ENCODE measurements at regions not wholly inside any gene's neighbourhood (a gene's known extent, or its start where the extent isn't known, plus 50 kb on each side); places are given as distances from the start of the nearest gene placed in this dataset.

DNA sequence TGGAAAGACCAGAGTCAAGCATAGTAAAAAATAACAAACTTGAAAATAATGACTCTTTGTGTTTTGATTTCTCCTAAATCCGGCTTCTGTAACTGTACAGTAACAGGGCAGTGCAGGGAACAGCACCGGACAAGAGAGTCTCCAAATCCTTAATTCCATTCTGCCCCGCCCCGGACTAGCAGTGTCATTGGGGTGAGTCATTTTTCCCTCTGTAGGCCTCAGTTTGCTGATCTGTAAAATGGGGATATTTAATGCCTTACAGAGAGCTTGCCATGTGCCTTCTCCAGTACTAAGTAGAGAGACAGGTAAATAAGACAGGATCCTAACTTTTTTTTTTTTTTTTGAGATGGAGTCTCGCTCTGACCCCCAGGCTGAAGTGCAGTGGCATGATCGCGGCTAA is 83.6 kb upstream of the TBC1D3K start:
- Mint-ChIP-seq H3K36me3 (ENCODE audit: low read depth) (no peaks in the 10 kb centered on the region), H3K4me1 (peaks cover 3% of the 10 kb centered on the region), H3K4me3 (no peak overlapping the region), H3K27ac (no peak overlapping the region), H3K27me3 (peaks cover 12% of the 10 kb centered on the region), H3K9me3 (ENCODE audit: low read depth) (no peaks in the 10 kb centered on the region)
- DNase-seq: no peak
- intact Hi-C loops (cut with DNase I, micrococcal nuclease): no loop called here
- ChIA-PET CTCF (interaction anchor here (1.1 to 2.1 kb wide), 2 partner anchors 10 to 13 kb away, joined by 3 to 6 read pairs; no protein-coding TSS in a partner anchor), POLR2A (no interaction called here)
- no peak for ATAC-seq

DNA sequence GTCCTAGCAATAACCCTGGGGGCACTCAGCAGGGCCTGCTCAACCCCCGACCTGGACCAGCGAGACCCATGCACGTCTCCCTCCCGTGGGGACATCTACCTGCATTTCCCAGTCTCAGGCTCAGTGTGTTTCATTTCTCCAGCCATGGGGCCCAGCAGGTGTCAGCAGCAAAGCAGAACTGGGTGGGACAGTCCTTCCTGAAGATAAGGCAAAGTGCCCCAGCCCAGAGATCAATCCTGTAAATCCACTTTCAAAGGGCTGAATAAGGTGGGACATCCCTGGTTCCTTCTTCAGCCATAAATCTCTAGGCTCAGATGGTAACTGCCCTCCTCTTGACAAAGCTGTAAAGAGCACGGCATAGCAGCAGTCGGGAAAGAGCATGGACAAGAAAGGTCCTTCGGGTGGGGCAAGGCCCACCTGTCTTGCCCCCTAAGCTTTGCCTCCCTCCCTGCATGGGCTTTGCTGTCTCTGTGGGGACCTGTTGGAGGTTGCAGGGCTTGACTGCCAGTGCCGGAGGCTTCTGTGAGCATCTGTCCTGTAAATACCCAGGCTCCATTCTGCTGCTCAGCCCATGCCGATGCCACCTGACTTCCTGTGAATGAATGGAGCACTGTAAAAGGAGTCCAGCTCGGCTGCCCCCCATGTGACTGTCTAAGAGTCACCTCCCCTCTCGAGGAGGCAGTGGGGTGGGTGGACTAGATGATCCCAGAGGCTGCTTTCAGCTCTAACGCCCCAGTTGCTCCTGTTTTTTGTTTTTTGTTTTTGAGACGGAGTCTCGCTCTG is 84.8 kb upstream of the TBC1D3K start:
- Mint-ChIP-seq H3K36me3 (ENCODE audit: low read depth) (no peaks in the 10 kb centered on the region), H3K27me3 (peaks cover 10% of the 10 kb centered on the region), H3K27ac (no peak overlapping the region), H3K4me3 (no peak overlapping the region), H3K9me3 (ENCODE audit: low read depth) (no peaks in the 10 kb centered on the region), H3K4me1 (peaks cover under 1% of the 10 kb centered on the region)
- CTCF ChIA-PET: interaction anchor here (0.6 to 2.1 kb wide), 2 partner anchors 9 to 19 kb away, joined by 6 read pairs; no protein-coding TSS in a partner anchor
- DNase-seq: no peak
- POLR2A ChIA-PET: no interaction called here
- no peak for ATAC-seq
- intact Hi-C loops (cut with DNase I, micrococcal nuclease): no loop called here

DNA sequence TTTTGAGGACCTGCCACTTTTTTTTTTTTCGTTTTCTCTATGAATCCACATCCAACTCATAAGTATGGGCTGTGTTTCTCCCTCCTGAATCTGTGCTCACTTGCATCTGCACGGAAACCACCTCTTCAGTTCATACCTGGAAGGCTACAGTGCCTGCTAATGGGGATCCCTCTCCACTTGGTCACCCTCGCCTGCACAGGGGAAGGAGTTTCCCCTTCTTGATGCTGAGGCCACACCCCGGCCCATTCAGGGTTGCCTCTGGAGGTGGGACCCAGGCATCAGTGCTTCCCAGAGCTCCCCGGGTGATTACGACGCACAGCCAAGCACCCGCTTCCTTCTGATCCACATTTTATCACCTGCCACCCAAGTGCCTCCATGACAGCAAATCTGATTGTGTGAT is 85.9 kb upstream of the TBC1D3K start:
- H3K9me3 Mint-ChIP-seq (ENCODE audit: low read depth): no peaks in the 10 kb centered on the region
- CTCF ChIA-PET: interaction anchor here (0.6 kb wide), 1 partner anchor 18 kb away, joined by 6 read pairs; no protein-coding TSS in a partner anchor
- H3K27ac Mint-ChIP-seq: no peak overlapping the region
- intact Hi-C loops (cut with DNase I, micrococcal nuclease): no loop called here
- no peaks in the 10 kb centered on the region for H3K36me3 Mint-ChIP-seq (ENCODE audit: low read depth)
- peaks cover 4% of the 10 kb centered on the region for H3K4me1 Mint-ChIP-seq
- POLR2A ChIA-PET: no interaction called here
- no peak overlapping the region for H3K4me3 Mint-ChIP-seq
- no peak for ATAC-seq
- H3K27me3 Mint-ChIP-seq: peaks cover 10% of the 10 kb centered on the region
- DNase-seq: no peak

DNA sequence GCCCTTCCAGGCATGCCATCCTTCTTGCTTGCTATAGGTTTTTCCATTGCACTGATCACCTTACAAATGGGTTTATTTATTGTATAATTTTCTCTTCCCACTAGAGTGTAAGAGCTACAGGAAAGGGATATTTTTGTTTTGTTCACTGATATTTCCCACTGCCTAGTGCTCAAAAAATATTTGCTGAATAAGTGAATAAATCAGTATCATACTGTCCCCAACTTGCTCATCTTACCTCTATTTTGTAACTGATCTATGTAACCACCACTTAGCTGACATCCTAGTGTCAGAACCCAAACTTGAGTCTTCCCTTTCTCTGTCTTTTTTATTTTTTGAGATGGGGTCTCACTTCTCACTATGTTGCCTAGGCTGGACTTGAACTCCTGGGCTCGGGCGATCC is 87.6 kb upstream of the TBC1D3K start:
- ChIA-PET CTCF (no interaction called here), POLR2A (no interaction called here)
- intact Hi-C loops (cut with DNase I, micrococcal nuclease): no loop called here
- H3K36me3 Mint-ChIP-seq (ENCODE audit: low read depth): no peaks in the 10 kb centered on the region
- no peak overlapping the region for H3K4me3 Mint-ChIP-seq
- H3K27ac Mint-ChIP-seq: no peak overlapping the region
- peaks cover 8% of the 10 kb centered on the region for H3K4me1 Mint-ChIP-seq
- no peak for DNase-seq
- ATAC-seq: no peak
- H3K27me3 Mint-ChIP-seq: peaks cover 8% of the 10 kb centered on the region
- H3K9me3 Mint-ChIP-seq (ENCODE audit: low read depth): no peaks in the 10 kb centered on the region

DNA sequence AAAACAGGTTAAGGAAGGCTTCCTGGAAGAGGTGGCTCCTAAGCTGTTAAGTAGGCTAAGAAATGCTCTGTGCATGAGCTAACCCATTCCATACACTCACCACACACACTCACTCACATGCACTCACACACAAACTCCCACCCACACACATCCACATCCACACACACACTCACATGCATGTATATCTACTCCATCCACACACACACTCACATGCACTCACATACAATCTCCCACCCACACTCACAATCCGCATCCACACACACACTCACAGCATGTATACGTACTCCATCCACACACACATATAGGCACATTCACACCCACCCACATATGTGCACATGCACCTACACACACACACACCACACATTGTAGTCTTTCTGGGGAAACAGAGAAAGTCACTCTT is 89.3 kb upstream of the HNF1B start:
- no peaks in the 10 kb centered on the region for H3K9me3 Mint-ChIP-seq (ENCODE audit: low read depth)
- ATAC-seq (no peak), DNase-seq (no peak)
- peaks cover 12% of the 10 kb centered on the region for H3K27me3 Mint-ChIP-seq
- H3K4me1 Mint-ChIP-seq: peaks cover 8% of the 10 kb centered on the region
- no peak overlapping the region for H3K4me3 Mint-ChIP-seq
- intact Hi-C loops (cut with DNase I, micrococcal nuclease): no loop called here
- POLR2A ChIA-PET: no interaction called here
- CTCF ChIA-PET: interaction anchor here (0.6 kb wide), 2 partner anchors 8 to 520 kb away, joined by 3 read pairs; no protein-coding TSS in a partner anchor
- H3K27ac Mint-ChIP-seq: no peak overlapping the region
- no peaks in the 10 kb centered on the region for H3K36me3 Mint-ChIP-seq (ENCODE audit: low read depth)

DNA sequence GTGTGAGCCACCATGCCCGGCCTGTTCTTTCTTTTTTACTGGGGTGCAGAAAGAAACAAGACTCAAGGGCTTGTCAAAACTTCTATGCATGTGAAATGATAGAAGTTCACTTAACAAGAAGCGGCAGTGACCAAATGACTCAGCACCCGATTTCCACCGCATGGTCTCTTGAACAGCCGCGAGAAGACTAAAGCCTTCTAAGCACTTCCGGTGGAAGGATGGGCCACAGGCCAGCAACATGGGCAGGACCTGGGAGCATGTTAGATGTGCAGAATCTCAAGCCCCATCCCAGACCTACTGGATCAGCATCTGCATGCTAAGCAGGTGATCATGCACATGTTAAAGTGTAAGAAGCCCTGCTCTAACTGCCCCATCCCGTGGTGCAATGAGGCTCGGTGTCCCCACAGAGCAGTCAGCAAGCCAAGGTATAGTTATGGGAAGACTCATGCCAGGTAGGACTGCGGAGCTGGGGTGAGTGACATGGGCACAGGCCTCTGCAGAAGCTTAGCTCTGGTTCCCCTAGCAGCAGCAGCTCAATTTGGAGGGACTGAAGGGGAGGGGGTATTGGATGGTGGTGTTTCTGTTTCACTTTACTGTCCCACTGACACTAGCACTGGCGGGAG is 88.5 kb upstream of the HNF1B start:
- Mint-ChIP-seq H3K27ac (no peak overlapping the region), H3K27me3 (peaks cover 13% of the 10 kb centered on the region), H3K9me3 (ENCODE audit: low read depth) (no peaks in the 10 kb centered on the region), H3K4me1 (peaks cover 15% of the 10 kb centered on the region), H3K4me3 (no peak overlapping the region), H3K36me3 (ENCODE audit: low read depth) (no peaks in the 10 kb centered on the region)
- ATAC-seq (peak; percentile 82), DNase-seq (peak; percentile 69)
- intact Hi-C loops (cut with DNase I, micrococcal nuclease): no loop called here
- ChIA-PET CTCF (interaction anchor here (0.6 kb wide), 2 partner anchors 9 to 521 kb away, joined by 3 read pairs; no protein-coding TSS in a partner anchor), POLR2A (no interaction called here)

DNA sequence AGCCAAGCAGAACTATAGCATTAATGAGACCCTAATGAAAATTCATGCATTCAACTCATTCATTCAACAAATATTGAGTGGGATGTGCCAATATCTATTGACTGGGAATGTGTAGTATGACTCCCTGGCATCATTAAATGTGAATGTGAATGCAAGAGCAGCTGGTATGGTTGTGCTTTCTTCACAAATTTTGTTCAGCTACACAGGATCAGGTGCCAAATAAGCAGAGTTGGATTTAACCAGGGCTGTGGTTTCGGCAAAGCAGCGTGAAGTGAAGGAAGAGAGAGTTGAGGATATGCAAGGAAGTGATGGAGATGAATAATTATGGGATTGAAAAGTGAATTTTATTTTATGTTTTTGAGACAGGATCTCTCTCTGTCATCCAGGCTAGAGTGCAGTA is 87.1 kb upstream of the HNF1B start:
- H3K27ac Mint-ChIP-seq: no peak overlapping the region
- ChIA-PET CTCF (interaction anchor here (0.7 kb wide), 1 partner anchor 1522 kb away, joined by 3 read pairs; no protein-coding TSS in a partner anchor), POLR2A (no interaction called here)
- DNase-seq (no peak), ATAC-seq (no peak)
- H3K4me1 Mint-ChIP-seq: peaks cover 20% of the 10 kb centered on the region
- H3K27me3 Mint-ChIP-seq: peaks cover 17% of the 10 kb centered on the region
- H3K4me3 Mint-ChIP-seq: no peak overlapping the region
- intact Hi-C loops (cut with DNase I, micrococcal nuclease): no loop called here
- no peaks in the 10 kb centered on the region for H3K9me3 Mint-ChIP-seq (ENCODE audit: low read depth)
- no peaks in the 10 kb centered on the region for H3K36me3 Mint-ChIP-seq (ENCODE audit: low read depth)

DNA sequence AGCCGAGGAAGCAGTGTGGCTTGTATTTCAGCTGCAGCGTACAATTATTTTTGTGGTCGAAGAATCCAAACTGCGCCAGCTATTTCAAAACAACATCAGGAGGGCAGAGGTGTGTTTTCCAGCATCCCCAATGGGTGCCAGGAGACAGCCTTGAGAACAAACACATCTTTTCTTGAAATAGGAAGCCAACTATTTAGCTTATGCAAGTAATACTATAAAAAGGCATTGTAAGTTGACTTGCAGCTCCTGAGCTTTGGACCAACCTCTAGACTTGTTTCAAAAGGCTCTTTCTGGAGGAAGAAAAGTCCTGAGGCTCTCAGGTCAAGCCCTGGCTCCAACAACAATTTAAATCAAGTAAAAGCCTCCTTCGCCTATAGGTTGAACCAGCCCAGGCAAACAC is 86.6 kb upstream of the HNF1B start:
- Mint-ChIP-seq H3K4me1 (peaks cover 20% of the 10 kb centered on the region), H3K27ac (no peak overlapping the region), H3K27me3 (peaks cover 17% of the 10 kb centered on the region), H3K9me3 (ENCODE audit: low read depth) (no peaks in the 10 kb centered on the region), H3K4me3 (no peak overlapping the region), H3K36me3 (ENCODE audit: low read depth) (no peaks in the 10 kb centered on the region)
- intact Hi-C loops (cut with DNase I, micrococcal nuclease): no loop called here
- ChIA-PET POLR2A (no interaction called here), CTCF (interaction anchor here (0.7 to 2.1 kb wide), 2 partner anchors 9 to 1523 kb away, joined by 3 to 6 read pairs; no protein-coding TSS in a partner anchor)
- DNase-seq (no peak), ATAC-seq (no peak)

DNA sequence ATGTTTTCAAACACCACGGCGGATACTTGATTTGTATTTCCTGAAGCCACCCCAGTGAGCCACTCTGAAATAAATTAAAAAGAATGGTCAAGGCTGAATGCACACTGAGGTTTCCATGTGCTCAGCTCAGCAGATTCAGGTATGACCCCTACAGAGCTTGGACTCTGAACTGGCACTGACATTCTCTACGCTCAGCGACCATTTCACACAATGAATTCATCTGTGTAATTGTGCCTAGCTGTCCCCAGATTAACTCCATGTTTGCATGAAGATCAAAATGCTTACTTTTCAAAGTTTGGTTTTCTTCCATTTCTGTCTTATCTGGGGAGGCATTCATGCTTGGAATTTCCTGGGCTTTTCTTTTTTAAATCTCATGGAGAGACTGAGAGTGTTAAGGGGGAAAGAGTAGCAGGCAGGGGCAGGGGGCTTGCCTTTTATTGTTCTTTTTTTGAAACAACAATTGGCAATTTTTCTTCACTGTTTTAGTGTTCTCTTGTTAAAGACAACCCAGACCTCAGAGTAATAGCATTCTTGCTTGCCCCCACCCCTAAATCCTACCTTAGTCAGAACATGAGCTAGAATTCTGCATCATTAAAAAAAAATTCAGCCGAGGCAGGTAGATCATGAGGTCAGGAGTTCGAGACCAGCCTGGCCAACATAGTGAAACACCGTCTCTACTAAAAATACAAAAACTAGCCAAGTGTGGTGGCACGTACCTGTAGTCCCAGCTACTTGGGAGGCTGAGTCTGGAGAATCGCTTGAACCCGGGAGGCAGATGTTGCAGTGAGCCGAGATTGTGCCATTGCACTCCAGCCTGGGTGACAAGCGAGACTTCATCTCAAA is 85.5 kb upstream of the HNF1B start:
- Mint-ChIP-seq H3K4me1 (peaks cover 20% of the 10 kb centered on the region), H3K27me3 (peaks cover 17% of the 10 kb centered on the region), H3K36me3 (ENCODE audit: low read depth) (no peaks in the 10 kb centered on the region), H3K9me3 (ENCODE audit: low read depth) (no peaks in the 10 kb centered on the region), H3K4me3 (no peak overlapping the region), H3K27ac (no peak overlapping the region)
- intact Hi-C loops (cut with DNase I, micrococcal nuclease): no loop called here
- no peak for ATAC-seq
- POLR2A ChIA-PET: no interaction called here
- DNase-seq: no peak
- CTCF ChIA-PET: interaction anchor here (2.1 kb wide), 1 partner anchor 10 kb away, joined by 6 read pairs; no protein-coding TSS in a partner anchor

DNA sequence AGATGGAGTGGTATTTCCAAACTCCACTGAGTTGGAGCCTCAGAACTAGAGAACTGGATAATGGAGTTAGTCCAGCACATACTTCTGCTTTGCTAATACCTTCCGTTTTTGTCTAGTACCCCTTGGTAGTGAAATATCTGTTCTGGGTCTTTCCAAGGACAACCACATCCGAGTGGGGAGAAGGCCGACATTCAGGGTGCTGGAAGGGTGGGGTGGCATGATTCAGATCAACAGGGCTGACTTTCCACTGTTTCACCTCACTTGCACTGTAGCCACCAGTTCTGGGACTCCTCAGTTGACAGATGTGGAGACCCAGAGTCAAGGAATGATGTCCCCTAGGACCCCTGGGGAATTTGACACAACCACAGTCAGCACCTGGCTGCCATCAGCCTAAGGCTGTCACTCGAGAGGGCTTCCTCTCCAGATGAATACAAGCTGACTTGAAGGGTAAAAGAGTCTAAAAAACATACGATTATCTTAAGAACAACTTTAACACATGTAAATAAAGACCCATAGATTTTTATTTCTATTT is 84.8 kb upstream of the HNF1B start:
- Mint-ChIP-seq H3K27me3 (peaks cover 19% of the 10 kb centered on the region), H3K4me1 (peaks cover 20% of the 10 kb centered on the region), H3K9me3 (ENCODE audit: low read depth) (no peaks in the 10 kb centered on the region), H3K4me3 (no peak overlapping the region), H3K36me3 (ENCODE audit: low read depth) (no peaks in the 10 kb centered on the region), H3K27ac (no peak overlapping the region)
- intact Hi-C loops (cut with DNase I, micrococcal nuclease): no loop called here
- CTCF ChIA-PET: interaction anchor here (2.1 kb wide), 1 partner anchor 11 kb away, joined by 6 read pairs; no protein-coding TSS in a partner anchor
- POLR2A ChIA-PET: no interaction called here
- no peak for ATAC-seq
- DNase-seq: no peak

DNA sequence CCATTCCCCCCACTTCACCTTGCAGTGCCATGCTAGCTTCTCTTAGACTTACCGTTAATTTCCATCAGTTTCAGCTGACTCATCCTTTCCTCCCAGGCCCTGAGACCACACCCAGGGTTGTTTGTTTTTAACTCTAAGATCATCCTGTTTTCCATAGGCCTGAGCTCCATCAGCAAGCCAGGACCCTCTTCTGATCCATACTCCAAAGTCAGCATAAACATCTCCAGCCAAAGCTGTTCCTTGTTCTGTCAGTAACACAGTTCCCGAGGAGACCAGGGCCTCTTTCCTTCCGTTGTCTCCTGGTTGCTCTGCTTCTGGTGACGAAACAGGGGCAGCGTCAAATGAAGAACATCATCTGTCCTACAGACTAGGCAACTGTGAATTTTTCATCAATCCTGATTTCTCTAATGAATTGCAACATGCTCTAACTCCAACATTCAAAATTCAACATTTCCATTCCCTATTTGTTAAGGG is 83.8 kb upstream of the HNF1B start:
- H3K4me1 Mint-ChIP-seq: peaks cover 17% of the 10 kb centered on the region
- CTCF ChIA-PET: interaction anchor here (1.0 kb wide), 1 partner anchor 16 kb away, joined by 4 read pairs; no protein-coding TSS in a partner anchor
- ATAC-seq: peak; percentile 75
- DNase-seq: peak; percentile 24
- intact Hi-C loops (cut with DNase I, micrococcal nuclease): no loop called here
- POLR2A ChIA-PET: no interaction called here
- H3K27ac Mint-ChIP-seq: peak overlapping the region; percentile 72
- no peak overlapping the region for H3K4me3 Mint-ChIP-seq
- H3K27me3 Mint-ChIP-seq: peaks cover 21% of the 10 kb centered on the region
- no peaks in the 10 kb centered on the region for H3K36me3 Mint-ChIP-seq (ENCODE audit: low read depth)
- H3K9me3 Mint-ChIP-seq (ENCODE audit: low read depth): no peaks in the 10 kb centered on the region

Measured in activated CD4-positive, alpha-beta T cell treated with anti-CD3 and anti-CD28 coated beads for 36 hours (primary cell).